ENCODE measurements at regions not wholly inside any gene's neighbourhood (a gene's known extent, or its start where the extent isn't known, plus 50 kb on each side); places are given as distances from the start of the nearest gene placed in this dataset.

GRCh38 chr3:88262527-88262926 is 112.8 kb downstream of the C3orf38 start:
- Mint-ChIP-seq H3K27me3 (no peaks in the 10 kb centered on the region), H3K4me1 (ENCODE audit: low read depth) (no peaks in the 10 kb centered on the region), H3K4me3 (ENCODE audit: low read depth) (no peak overlapping the region), H3K27ac (no peak overlapping the region), H3K36me3 (ENCODE audit: insufficient read depth) (no peaks in the 10 kb centered on the region), H3K9me3 (ENCODE audit: low read depth) (no peaks in the 10 kb centered on the region)
- DNase-seq (ENCODE audit: low spot score, unreplicated experiment), result no peak
- no peak for TF ChIP-seq CTCF (IDR thresholded peaks at IDR 0.05; ENCODE audit: unreplicated experiment)

- TF ChIP-seq CTCF (IDR thresholded peaks at IDR 0.05; ENCODE audit: unreplicated experiment), result no peak
- no peak for DNase-seq (ENCODE audit: low spot score, unreplicated experiment)
- H3K9me3 Mint-ChIP-seq (ENCODE audit: low read depth), result no peaks in the 10 kb centered on the region
- no peaks in the 10 kb centered on the region for H3K4me1 Mint-ChIP-seq (ENCODE audit: low read depth)
- no peak overlapping the region for H3K4me3 Mint-ChIP-seq (ENCODE audit: low read depth)
- H3K27ac Mint-ChIP-seq, result no peak overlapping the region
- H3K27me3 Mint-ChIP-seq, result no peaks in the 10 kb centered on the region
- no peaks in the 10 kb centered on the region for H3K36me3 Mint-ChIP-seq (ENCODE audit: insufficient read depth)
These were observed 113.8 kb downstream of the C3orf38 start for GRCh38 chr3:88263417-88264100.

GRCh38 chr3:88267441-88267840 is 117.7 kb downstream of the C3orf38 start:
- Mint-ChIP-seq H3K27me3 (no peaks in the 10 kb centered on the region), H3K36me3 (ENCODE audit: insufficient read depth) (no peaks in the 10 kb centered on the region), H3K9me3 (ENCODE audit: low read depth) (no peaks in the 10 kb centered on the region), H3K4me1 (ENCODE audit: low read depth) (no peaks in the 10 kb centered on the region), H3K27ac (no peak overlapping the region), H3K4me3 (ENCODE audit: low read depth) (no peak overlapping the region)
- DNase-seq (ENCODE audit: low spot score, unreplicated experiment), result no peak
- TF ChIP-seq CTCF (IDR thresholded peaks at IDR 0.05; ENCODE audit: unreplicated experiment), result no peak

- H3K9me3 Mint-ChIP-seq (ENCODE audit: low read depth), result no peaks in the 10 kb centered on the region
- no peak overlapping the region for H3K27ac Mint-ChIP-seq
- no peak for DNase-seq (ENCODE audit: low spot score, unreplicated experiment)
- H3K4me1 Mint-ChIP-seq (ENCODE audit: low read depth), result no peaks in the 10 kb centered on the region
- no peaks in the 10 kb centered on the region for H3K27me3 Mint-ChIP-seq
- TF ChIP-seq CTCF (IDR thresholded peaks at IDR 0.05; ENCODE audit: unreplicated experiment), result no peak
- H3K36me3 Mint-ChIP-seq (ENCODE audit: insufficient read depth), result no peaks in the 10 kb centered on the region
- no peak overlapping the region for H3K4me3 Mint-ChIP-seq (ENCODE audit: low read depth)
These were observed 118.1 kb downstream of the C3orf38 start for GRCh38 chr3:88267847-88268246.

GRCh38 chr3:88280326-88280725 is 130.6 kb downstream of the C3orf38 start:
- Mint-ChIP-seq H3K4me1 (ENCODE audit: low read depth) (no peaks in the 10 kb centered on the region), H3K27ac (no peak overlapping the region), H3K9me3 (ENCODE audit: low read depth) (no peaks in the 10 kb centered on the region), H3K4me3 (ENCODE audit: low read depth) (no peak overlapping the region), H3K27me3 (no peaks in the 10 kb centered on the region), H3K36me3 (ENCODE audit: insufficient read depth) (no peaks in the 10 kb centered on the region)
- no peak for TF ChIP-seq CTCF (IDR thresholded peaks at IDR 0.05; ENCODE audit: unreplicated experiment)
- DNase-seq (ENCODE audit: low spot score, unreplicated experiment), result no peak

All from progenitor cell of endocrine pancreas (in vitro differentiated cells).